Vagina (tissue), 2 donors: ENCODE measurements at regions not wholly inside any gene's neighbourhood (a gene's known extent, or its start where the extent isn't known, plus 50 kb on each side); places are given as distances from the start of the nearest gene placed in this dataset.

Experiments used
- DNase-seq, 2 donors: peaks; one replicate each; pipeline ENCODE4 v3.0.0-alpha.2; 2017; ENCODE audit errors: extremely low spot score in 2 of 2
- H3K27ac ChIP-seq: fragments of 200-600 bp; sonication (generic); one replicate; pipeline ENCODE4 v1.5.1; 2019
- H3K27me3 ChIP-seq: fragments of 200-600 bp; sonication (generic); one replicate; pipeline ENCODE4 v1.5.1; 2019
- H3K36me3 ChIP-seq, 2 donors: fragments of 200-600 bp; sonication (generic); one replicate each; pipeline ENCODE4 v1.5.1; 2017 to 2019
- H3K4me1 ChIP-seq: fragments of 200-600 bp; sonication (generic); one replicate; pipeline ENCODE4 v1.5.1; 2019
- H3K4me3 ChIP-seq, 2 donors: fragments of 200-600 bp; sonication (generic); 1 replicate in 1 of 2; 2 replicates in 1 of 2; pipeline ENCODE4 v1.5.1; 2016 to 2019
- H3K9me3 ChIP-seq: fragments of 200-600 bp; sonication (generic); one replicate; pipeline ENCODE4 v1.5.1; 2019
- CTCF ChIP-seq, 3 experiments: fragments of 450-650 bp in 2 of 3; fragments of 200-600 bp in 1 of 3; sonication (generic) in 1 of 3; IDR thresholded peaks; one replicate each; pipeline ENCODE4 v1.5.1; 2017 to 2019; ENCODE audit warnings: antibody characterized with exemption in 3 of 3, mild to moderate bottlenecking in 2 of 3, moderate library complexity in 2 of 3
- POLR2A ChIP-seq, 2 donors: fragments of 450-650 bp; IDR thresholded peaks; one replicate each; pipeline ENCODE4 v1.6.1; 2017; ENCODE audit warnings: antibody characterized with exemption in 2 of 2, mild to moderate bottlenecking in 2 of 2, moderate library complexity in 2 of 2
- POLR2AphosphoS5 ChIP-seq, 2 donors: sonication (generic); formaldehyde crosslinking; IDR thresholded peaks; one replicate each; pipeline ENCODE4 v1.9.0; 2017; ENCODE audit warnings: antibody characterized with exemption in 2 of 2, mild to moderate bottlenecking in 2 of 2, low read depth in 1 of 2; ENCODE audit not compliant: insufficient read depth in 1 of 2
- intact Hi-C: fragments of 100-400 bp; cut with DNase I; formaldehyde crosslinking; loops from one replicate; pipeline ENCODE4 v1.15.1; 2023

- no peak for TF ChIP-seq CTCF (IDR thresholded peaks at IDR 0.05)
- TF ChIP-seq POLR2AphosphoS5 (IDR thresholded peaks at IDR 0.05; ENCODE audit: insufficient read depth in 1 of 2, low read depth in 1 of 2), result no peak
- peak; percentile 40 to 77 for DNase-seq
- intact Hi-C loops, result no loop called here
- no peak overlapping the region for H3K4me3 ChIP-seq
- H3K9me3 ChIP-seq, result no peaks in the 10 kb centered on the region
- H3K27me3 ChIP-seq, result no peaks in the 10 kb centered on the region
- no peaks in the 10 kb centered on the region for H3K36me3 ChIP-seq
- H3K4me1 ChIP-seq, result no peaks in the 10 kb centered on the region
- H3K27ac ChIP-seq, result no peak overlapping the region
These were observed 335.4 kb upstream of the IGF1R start for GRCh38 chr15:98312913-98313312.

GRCh38 chr15:98315971-98316370 is 332.4 kb upstream of the IGF1R start:
- H3K36me3 ChIP-seq, result no peaks in the 10 kb centered on the region
- H3K9me3 ChIP-seq, result no peaks in the 10 kb centered on the region
- no peak for DNase-seq
- TF ChIP-seq CTCF (IDR thresholded peaks at IDR 0.05) (no peak), POLR2AphosphoS5 (IDR thresholded peaks at IDR 0.05; ENCODE audit: insufficient read depth in 1 of 2, low read depth in 1 of 2) (no peak), POLR2A (IDR thresholded peaks at IDR 0.05) (no peak)
- intact Hi-C loops, result no loop called here
- H3K4me3 ChIP-seq, result no peak overlapping the region
- H3K27ac ChIP-seq, result no peak overlapping the region
- no peaks in the 10 kb centered on the region for H3K4me1 ChIP-seq
- H3K27me3 ChIP-seq, result no peaks in the 10 kb centered on the region

- no peak for DNase-seq
- TF ChIP-seq POLR2AphosphoS5 (IDR thresholded peaks at IDR 0.05; ENCODE audit: insufficient read depth in 1 of 2, low read depth in 1 of 2), result peak in 1 of 2 donors; percentile 12
- TF ChIP-seq CTCF (IDR thresholded peaks at IDR 0.05), result no peak
- H3K9me3 ChIP-seq, result no peaks in the 10 kb centered on the region
- no peaks in the 10 kb centered on the region for H3K36me3 ChIP-seq
- no peak overlapping the region for H3K27ac ChIP-seq
- no peak overlapping the region for H3K4me3 ChIP-seq
- H3K4me1 ChIP-seq, result no peaks in the 10 kb centered on the region
- no peaks in the 10 kb centered on the region for H3K27me3 ChIP-seq
- intact Hi-C loops, result no loop called here
These were observed 326.4 kb upstream of the IGF1R start for GRCh38 chr15:98321896-98322295.

- no peak for TF ChIP-seq CTCF (IDR thresholded peaks at IDR 0.05)
- TF ChIP-seq POLR2A (IDR thresholded peaks at IDR 0.05), result no peak
- no peak for TF ChIP-seq POLR2AphosphoS5 (IDR thresholded peaks at IDR 0.05; ENCODE audit: insufficient read depth in 1 of 2, low read depth in 1 of 2)
- DNase-seq, result no peak
- Histone ChIP-seq H3K27me3 (no peaks in the 10 kb centered on the region), H3K4me3 (no peak overlapping the region), H3K4me1 (no peaks in the 10 kb centered on the region), H3K36me3 (no peaks in the 10 kb centered on the region), H3K9me3 (no peaks in the 10 kb centered on the region), H3K27ac (no peak overlapping the region)
- intact Hi-C loops, result no loop called here
These were observed 325.8 kb upstream of the IGF1R start for GRCh38 chr15:98322581-98322980.

GRCh38 chr15:98324341-98324970 is 323.9 kb upstream of the IGF1R start:
- no peaks in the 10 kb centered on the region for H3K36me3 ChIP-seq
- H3K4me1 ChIP-seq, result no peaks in the 10 kb centered on the region
- no peak for DNase-seq
- no peak overlapping the region for H3K27ac ChIP-seq
- intact Hi-C loops, result no loop called here
- no peaks in the 10 kb centered on the region for H3K27me3 ChIP-seq
- TF ChIP-seq POLR2A (IDR thresholded peaks at IDR 0.05) (no peak), CTCF (IDR thresholded peaks at IDR 0.05) (no peak), POLR2AphosphoS5 (IDR thresholded peaks at IDR 0.05; ENCODE audit: insufficient read depth in 1 of 2, low read depth in 1 of 2) (no peak)
- no peaks in the 10 kb centered on the region for H3K9me3 ChIP-seq
- H3K4me3 ChIP-seq, result no peak overlapping the region
